Mammary epithelial cell (primary cell): ENCODE measurements at regions not wholly inside any gene's neighbourhood (a gene's known extent, or its start where the extent isn't known, plus 50 kb on each side); places are given as distances from the start of the nearest gene placed in this dataset.
A peak's percentile ranks its signal among the peaks of the same experiment; 100 is the strongest.

Experiments used
- CTCF ChIP-seq, 2 donors: IDR thresholded peaks in 1 of 2; conservative IDR thresholded peaks in 1 of 2; 2 replicates each; pipeline ENCODE4 v1.5.1; 2011 to 2012; ENCODE audit warnings: inconsistent platforms in 2 of 2, low read length in 2 of 2, mild to moderate bottlenecking in 2 of 2, control low read depth in 1 of 2, low read depth in 1 of 2; ENCODE audit not compliant: insufficient read depth in 1 of 2; ENCODE audit errors: extremely low read depth in 1 of 2
- EZH2 ChIP-seq: IDR thresholded peaks from 2 replicates; pipeline ENCODE4 v1.6.1; 2012; ENCODE audit warnings: low read length, inconsistent platforms, borderline replicate concordance

GRCh38 chr14:80364274-80364673 lies 153.0 kb upstream of the DIO2 start:
- peak; percentile 31 to 50 for TF ChIP-seq CTCF (conservative IDR thresholded peaks at IDR 0.05 in 1 of 2, IDR thresholded peaks at IDR 0.05 in 1 of 2; ENCODE audit: extremely low read depth in 1 of 2, insufficient read depth in 1 of 2, low read depth in 1 of 2, low read length in 2 of 2)
- no peak for TF ChIP-seq EZH2
